ENCODE measurements at regions not wholly inside any gene's neighbourhood (a gene's known extent, or its start where the extent isn't known, plus 50 kb on each side); places are given as distances from the start of the nearest gene placed in this dataset.

DNA sequence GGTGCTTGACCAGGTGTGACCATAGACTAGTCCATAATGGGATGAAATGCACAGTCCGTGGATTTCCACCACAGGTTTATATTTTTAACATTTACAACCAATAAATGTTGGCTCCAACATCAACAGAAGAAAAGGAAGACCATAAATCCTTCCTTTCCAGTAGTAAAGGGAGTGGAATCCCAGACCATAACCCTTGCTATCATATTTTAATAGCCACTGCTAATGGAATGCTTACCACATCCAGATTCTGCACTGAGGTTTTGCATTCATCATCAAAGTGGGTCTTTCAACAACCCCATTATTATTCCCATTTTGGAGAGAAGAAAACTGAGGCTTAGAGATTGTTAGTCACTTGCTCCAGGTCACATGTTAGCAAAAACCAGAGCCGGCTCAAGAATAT, 106.7 kb downstream of the FOXL1 start:
- TF ChIP-seq ZNF624 (tag by site-specific recombination; IDR thresholded peaks at IDR 0.05) (no peak), PRDM1 (tag by site-specific recombination; IDR thresholded peaks at IDR 0.05) (no peak), CTCF (tag by site-specific recombination; IDR thresholded peaks at IDR 0.05) (no peak), ZNF223 (tag by site-specific recombination; IDR thresholded peaks at IDR 0.05) (no peak)
